ENCODE measurements at regions not wholly inside any gene's neighbourhood (a gene's known extent, or its start where the extent isn't known, plus 50 kb on each side); places are given as distances from the start of the nearest gene placed in this dataset.

DNA sequence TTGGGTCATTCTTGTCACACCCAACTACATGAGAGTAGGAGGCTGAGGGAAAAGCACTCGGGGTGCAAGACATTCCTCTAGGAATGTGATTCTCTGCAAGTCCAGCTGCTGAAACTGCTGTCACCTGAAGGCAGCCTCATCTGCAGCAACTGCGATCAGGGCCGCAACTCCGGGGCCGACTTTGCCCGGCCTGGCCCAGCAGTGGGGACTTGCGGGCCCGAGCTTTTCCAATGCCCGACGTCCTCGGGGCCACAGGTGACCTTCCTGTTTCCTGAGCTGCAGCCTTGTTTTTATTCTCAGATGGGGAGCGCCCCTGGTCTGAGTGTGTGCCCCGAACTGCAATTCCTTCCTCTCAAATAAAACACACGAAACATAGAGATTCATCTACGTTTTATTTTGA is 104.7 kb upstream of the NKX1-1 start:
- TF ChIP-seq CTCF (IDR thresholded peaks at IDR 0.05) (no peak), POLR2A (IDR thresholded peaks at IDR 0.05) (no peak), POLR2AphosphoS5 (IDR thresholded peaks at IDR 0.05) (no peak)

Data from stomach (tissue), 4 donors.